Lung microvascular endothelial cell (primary cell): ENCODE measurements at regions not wholly inside any gene's neighbourhood (a gene's known extent, or its start where the extent isn't known, plus 50 kb on each side); places are given as distances from the start of the nearest gene placed in this dataset.

Experiments used
- DNase-seq, 2 donors: peaks; one replicate each; pipeline versions ENCODE4 v3.0.0 to v3.0.0-alpha.2; 2010; ENCODE audit warnings: low read depth in 2 of 2

DNA sequence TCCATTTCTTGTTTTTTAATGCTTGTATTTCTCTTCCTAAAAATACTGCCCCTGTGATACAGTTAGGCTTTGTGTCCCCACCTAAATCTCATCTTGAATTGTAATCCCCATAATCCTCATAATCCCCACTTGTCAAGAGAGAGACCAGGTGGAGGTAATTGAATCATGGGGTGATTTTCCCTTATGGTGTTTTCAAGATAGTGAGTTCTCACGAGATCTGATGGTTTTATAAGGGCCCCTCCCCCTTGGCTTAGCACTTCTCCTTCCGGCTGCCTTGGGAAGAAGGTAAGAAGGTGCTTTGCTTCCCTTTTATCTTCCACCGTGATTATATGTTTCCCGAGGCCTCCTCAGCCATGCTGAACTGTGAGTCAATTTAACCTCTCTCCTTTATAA, 227.4 kb downstream of the MAN2A1 start:
- DNase-seq: no peak

DNA sequence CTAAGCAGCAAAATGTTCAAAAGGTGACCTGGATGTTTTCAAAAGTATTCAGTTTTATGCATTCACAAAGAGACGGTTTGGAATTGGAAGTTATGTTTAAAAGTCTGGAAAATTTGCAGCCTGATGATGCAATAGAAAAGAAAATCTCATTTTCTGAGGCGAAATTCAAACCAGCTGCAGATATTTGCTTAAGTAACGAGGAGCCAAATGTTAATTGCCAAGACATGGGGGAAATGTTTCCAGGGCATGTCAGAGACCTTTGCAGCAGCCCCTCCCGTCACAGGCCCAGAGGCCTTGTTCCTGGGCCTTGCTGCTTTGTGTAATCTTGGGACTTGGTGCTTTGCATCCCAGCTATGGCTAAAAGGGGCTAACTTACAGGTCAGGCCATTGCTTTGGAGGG, 228.2 kb downstream of the MAN2A1 start:
- DNase-seq: no peak

DNA sequence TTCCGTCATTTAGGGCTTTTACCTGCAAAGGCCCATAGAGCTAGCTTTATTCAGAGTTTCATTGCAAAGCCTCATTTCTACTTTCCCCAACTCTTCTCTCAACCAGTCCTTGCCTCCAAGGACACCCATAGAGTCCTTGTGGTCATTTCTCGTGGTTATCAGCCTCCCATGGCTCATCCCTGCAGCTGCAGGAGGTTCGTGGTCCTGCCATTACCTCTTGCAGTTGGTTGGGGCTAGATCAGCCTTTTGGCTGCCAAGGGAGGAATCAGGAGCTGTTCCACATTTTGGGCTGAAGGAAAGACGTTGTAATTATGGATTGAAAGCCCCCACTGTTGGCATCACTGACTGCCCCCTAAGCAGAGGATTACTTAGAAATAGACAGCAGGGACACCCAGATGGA, 231.0 kb downstream of the MAN2A1 start:
- no peak for DNase-seq

DNA sequence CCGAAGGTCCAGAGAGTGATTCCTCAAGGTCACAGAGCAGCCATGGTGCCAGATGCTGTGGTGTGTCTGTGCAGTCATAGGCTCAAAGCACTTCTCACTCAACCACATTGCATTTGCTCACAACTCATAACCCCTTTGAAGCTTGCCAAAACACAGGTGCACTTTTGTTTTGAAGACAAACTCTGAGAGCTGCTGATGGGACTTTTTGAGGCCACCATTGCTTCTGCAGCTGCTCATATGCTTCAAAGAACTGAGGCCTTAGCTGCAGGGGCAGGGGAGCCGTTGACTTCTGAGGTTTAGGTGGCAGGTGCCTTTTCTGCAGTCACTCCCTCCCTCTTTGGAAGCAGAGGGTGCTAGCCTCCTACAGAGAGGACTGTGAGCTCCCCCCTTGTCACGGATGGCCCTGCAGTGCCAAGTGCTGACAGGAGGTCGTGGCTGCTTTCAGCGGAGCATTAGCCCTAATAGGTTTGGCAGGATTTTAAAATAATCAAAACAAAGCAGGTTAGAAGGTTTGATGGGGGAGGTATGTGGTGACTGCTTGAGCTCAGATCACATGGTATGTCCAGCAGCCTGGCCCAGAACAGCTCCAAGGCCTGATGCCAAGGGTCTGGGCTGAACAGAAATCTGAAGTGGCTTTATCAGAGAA, 232.1 kb downstream of the MAN2A1 start:
- no peak for DNase-seq

DNA sequence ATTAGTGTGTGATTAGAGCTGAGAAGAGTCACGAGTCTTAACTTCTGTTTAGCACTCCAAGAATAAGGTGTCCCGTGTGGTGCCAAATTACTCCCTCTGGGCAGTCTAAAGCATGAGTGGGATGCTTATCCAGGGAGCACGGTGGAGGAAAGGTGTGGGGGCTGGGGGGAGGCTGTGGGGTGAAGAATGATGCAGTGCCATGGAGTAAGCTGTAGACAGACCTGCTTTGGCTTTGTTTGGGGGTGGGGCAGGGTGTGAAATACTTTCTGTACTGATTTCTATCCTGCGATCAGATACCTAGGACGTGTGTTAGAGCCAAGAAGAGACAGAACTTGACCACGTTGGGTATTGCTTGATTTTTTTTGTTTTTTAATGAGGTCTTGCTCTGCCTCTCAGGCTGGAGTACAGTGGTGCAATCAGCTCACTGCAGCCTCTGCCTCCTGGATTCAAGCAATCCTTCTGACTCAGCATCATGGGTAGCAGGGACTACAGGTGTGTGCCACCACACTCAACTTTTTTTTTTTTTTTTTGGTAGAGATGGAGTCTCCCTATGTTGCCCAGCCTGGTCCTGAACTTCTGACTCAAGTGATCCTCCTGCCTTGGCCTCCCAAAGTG, 232.8 kb downstream of the MAN2A1 start:
- DNase-seq: no peak

DNA sequence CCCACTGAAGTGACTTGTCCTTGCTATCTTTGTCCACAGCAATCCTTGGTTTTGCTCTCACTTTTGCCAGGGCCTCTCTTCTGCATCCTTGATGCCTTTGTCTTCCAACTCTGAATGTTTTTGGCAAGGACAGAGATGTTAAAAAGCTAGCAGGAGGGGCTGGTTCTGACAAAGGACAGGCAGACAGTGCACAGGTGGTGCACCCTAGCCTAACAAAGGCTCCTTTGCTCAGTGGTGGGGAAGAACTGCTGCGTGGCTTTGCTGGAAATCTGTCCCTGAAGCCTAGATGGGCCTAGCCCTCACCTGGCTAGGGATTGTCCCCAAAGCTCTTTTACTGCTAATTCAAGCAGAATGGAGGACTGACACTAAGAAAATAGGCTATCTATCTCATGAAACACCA, 233.5 kb downstream of the MAN2A1 start:
- DNase-seq: no peak

- no peak for DNase-seq
Observed at GRCh38 chr5:109924237-109925107, 234.7 kb downstream of the MAN2A1 start.

GRCh38 chr5:109927639-109928038, 237.9 kb downstream of the MAN2A1 start:
- no peak for DNase-seq

GRCh38 chr5:109928046-109928445, 238.3 kb downstream of the MAN2A1 start:
- no peak for DNase-seq

DNA sequence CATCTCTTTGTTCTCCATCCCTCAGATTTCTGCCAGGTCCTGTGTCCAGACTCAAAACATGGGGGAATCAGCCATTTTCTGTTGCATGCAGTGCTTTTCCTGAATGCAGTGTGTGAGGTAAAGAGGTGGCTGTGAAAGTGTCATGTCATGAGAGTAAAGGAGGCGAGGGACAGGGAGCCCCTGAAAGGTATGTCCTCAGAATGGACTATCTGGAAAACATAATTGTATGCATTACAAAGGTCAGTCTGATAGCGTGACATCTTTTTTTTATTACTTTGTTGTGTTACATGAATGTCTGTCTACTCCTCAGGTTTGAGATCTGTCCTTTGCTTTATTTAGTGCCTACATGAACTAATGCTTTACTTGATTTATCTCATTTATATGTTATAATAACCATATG, 239.1 kb downstream of the MAN2A1 start:
- DNase-seq: no peak

GRCh38 chr5:109929376-109929775, 239.6 kb downstream of the MAN2A1 start:
- DNase-seq: no peak

GRCh38 chr5:109929911-109930310, 240.2 kb downstream of the MAN2A1 start:
- no peak for DNase-seq

- no peak for DNase-seq
Observed at GRCh38 chr5:109931049-109931780, 241.5 kb downstream of the MAN2A1 start.

DNA sequence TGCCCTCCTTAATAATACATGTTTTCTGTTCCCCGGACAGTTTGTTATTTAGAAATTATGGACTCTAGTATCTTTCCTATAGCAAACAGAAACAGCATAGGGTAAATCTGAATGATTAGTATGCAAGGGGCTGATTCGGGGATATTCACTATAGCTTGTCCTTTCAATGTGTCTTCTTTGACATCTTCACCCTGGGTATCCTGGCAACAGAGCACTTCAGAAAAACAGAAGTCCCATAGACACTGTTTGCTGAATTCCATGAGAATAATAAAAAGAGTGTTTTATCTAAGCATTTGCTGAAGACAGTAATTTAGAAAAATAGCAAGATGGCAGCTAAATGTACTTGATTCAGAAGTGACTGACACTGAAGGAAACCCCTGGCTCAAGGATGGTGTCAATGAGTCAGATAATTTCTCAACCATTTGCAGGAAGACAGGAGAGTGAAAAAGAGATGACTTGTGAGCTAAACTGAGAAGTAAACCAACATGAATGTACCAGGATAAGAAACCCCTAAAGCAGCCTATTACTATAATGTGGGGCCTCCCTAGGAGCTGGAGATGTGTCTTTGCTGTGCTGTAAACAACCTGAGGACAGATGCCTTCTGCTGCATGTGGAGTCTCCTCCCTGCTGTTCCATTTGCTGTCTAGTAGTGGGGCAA, 246.2 kb downstream of the MAN2A1 start:
- DNase-seq: no peak

GRCh38 chr5:109936996-109937395, 247.3 kb downstream of the MAN2A1 start:
- no peak for DNase-seq

GRCh38 chr5:109937951-109938350, 248.2 kb downstream of the MAN2A1 start:
- no peak for DNase-seq

DNA sequence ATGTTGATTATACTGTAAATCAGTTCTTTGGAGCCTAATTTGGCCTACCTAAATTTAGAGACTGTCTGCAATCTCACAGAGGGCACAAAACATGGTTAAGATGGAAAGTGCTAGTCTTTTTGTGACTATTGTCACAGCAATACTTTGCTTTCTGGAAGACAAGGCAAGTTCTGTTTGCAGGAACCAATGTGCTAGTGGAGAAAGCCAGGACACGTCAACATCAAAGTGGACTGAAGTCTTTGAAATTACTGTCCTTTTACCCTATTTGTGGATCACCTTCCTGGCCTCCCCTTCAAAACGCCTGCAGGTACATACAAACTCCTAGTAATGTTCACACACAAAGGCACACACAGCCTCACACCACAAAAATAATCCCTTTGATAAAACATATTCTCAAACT, 248.7 kb downstream of the MAN2A1 start:
- DNase-seq: no peak

GRCh38 chr5:109939116-109939682, 249.5 kb downstream of the MAN2A1 start:
- DNase-seq: peak in 1 of 2 donors; percentile 79

- DNase-seq: no peak
Observed at GRCh38 chr5:109942646-109943045, 252.9 kb downstream of the MAN2A1 start.

DNA sequence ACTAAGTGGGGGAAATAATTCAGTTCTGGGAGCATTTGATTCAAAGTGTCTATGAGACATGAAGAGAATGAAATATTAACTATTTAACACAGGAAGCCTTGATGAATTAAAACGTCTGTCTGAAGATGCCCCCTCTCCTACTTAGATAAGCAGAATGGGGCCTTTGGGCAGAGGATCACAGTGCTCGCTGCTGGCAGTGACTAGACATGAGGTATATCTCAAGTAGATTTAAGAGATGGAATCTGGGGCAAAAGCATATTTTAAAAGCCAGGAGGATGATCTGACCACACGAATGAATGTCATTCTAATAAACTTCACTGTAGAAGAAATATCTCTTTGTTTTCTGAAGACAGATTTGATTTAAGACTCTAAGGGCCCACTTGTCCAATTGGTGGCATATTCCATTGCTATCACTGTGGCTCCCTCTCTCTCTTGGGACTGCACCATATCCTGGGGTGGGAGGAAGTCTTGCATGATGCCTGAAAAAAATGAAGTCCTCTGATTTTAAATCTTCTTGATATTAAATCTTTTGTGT, 254.0 kb downstream of the MAN2A1 start:
- no peak for DNase-seq

DNA sequence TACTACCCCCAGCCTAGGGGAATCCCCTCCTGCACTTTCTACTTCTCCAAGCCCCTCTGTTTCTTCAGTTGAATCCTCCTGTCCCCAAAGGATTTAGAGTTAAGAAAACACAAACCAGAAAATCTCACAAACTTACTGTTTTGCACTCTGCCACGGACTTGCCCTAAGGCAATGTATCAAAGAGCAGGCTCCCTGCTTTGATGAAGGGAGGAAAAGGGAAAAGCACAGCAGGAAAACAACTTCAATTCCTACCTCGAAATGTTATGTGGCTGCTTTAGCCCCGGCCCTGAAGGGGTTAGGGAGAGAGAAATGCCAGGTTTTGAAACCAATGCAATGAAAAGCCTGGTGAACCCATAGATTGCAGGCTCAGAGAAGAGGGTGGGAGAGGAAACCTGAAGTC, 254.7 kb downstream of the MAN2A1 start:
- no peak for DNase-seq
